ENCODE measurements at regions not wholly inside any gene's neighbourhood (a gene's known extent, or its start where the extent isn't known, plus 50 kb on each side); places are given as distances from the start of the nearest gene placed in this dataset.

DNA sequence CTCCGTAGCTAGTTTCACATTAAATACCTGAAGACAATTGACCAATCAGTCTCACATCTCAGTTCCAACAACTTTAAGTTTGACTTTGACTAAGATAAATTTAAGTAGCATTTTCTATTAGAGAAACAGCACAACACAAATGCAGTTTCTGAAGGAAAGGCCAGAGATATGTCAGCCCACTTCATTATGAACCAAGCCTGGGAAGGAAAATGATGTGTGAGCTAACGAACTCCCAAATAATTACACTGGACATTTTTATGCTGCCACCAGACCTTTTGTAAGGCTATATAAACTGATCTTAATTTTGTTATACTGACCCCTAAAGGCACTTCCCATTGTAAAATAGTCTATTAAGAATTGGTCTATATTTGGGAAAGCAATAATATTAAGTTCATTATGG, 57.9 kb upstream of the DACH1 start:
- DNase-seq, result no peak

DNA sequence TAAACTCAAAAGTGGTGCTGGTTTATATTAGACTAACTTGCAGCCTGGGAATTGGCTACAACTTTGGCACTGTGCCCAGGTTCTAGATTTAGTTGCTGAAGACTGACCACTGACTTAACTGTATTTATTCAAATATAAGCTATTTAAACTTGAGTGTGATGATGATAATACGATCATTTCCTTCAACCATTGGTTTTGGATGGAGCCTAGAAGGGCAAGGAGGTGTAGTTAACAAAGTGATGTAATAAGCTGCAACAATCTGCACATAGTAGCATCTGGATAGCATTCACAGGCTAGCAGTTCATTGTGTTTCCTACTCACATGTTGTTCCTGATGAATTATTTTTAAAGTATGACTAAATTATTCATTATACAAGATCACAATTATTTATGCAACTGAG, 55.2 kb upstream of the DACH1 start:
- DNase-seq, result no peak

Measured in effector CD8-positive, alpha-beta T cell (primary cell).